Epidermal melanocyte (primary cell): ENCODE measurements at regions not wholly inside any gene's neighbourhood (a gene's known extent, or its start where the extent isn't known, plus 50 kb on each side); places are given as distances from the start of the nearest gene placed in this dataset.
"Not testable (repeated sequence)": the region's sequence is repeated elsewhere in the genome, so short reads cannot be mapped to it uniquely, and the experiment has no call there.

ENCODE experiments used
- DNase-seq: peaks from one replicate; pipeline ENCODE4 v3.0.0; 2011; ENCODE audit warnings: low spot score; ENCODE audit not compliant: insufficient read length

GRCh38 chr21:20253261-20253660 is 744.9 kb upstream of the NCAM2 start:
- no peak for DNase-seq

GRCh38 chr21:20254964-20255363 is 743.2 kb upstream of the NCAM2 start:
- no peak for DNase-seq

GRCh38 chr21:20257052-20257740 is 741.0 kb upstream of the NCAM2 start:
- DNase-seq: no peak

- DNase-seq: no peak
Measured at GRCh38 chr21:20258542-20258941, 739.7 kb upstream of the NCAM2 start.

- no peak for DNase-seq
Measured at GRCh38 chr21:20259031-20259867, 739.0 kb upstream of the NCAM2 start.

- no peak for DNase-seq
Measured at GRCh38 chr21:20260124-20260523, 738.1 kb upstream of the NCAM2 start.

- DNase-seq: no peak
Measured at GRCh38 chr21:20261364-20261763, 736.8 kb upstream of the NCAM2 start.

GRCh38 chr21:20265707-20266440 is 732.3 kb upstream of the NCAM2 start:
- DNase-seq: no peak

GRCh38 chr21:20266441-20266710 is 731.8 kb upstream of the NCAM2 start:
- DNase-seq: no peak

- no peak for DNase-seq
Measured at GRCh38 chr21:20270365-20271055, 727.7 kb upstream of the NCAM2 start.

- DNase-seq: no peak
Measured at GRCh38 chr21:20272791-20273362, 725.3 kb upstream of the NCAM2 start.

- no peak for DNase-seq
Measured at GRCh38 chr21:20276377-20276776, 721.8 kb upstream of the NCAM2 start.

- DNase-seq: no peak
Measured at GRCh38 chr21:20276954-20277353, 721.3 kb upstream of the NCAM2 start.

- DNase-seq: no peak
Measured at GRCh38 chr21:20283836-20284235, 714.4 kb upstream of the NCAM2 start.

- DNase-seq: no peak
Measured at GRCh38 chr21:20292280-20292679, 705.9 kb upstream of the NCAM2 start.

GRCh38 chr21:20292854-20293253 is 705.4 kb upstream of the NCAM2 start:
- DNase-seq: not testable (repeated sequence)

GRCh38 chr21:20301395-20301794 is 696.8 kb upstream of the NCAM2 start:
- DNase-seq: no peak

- no peak for DNase-seq
Measured at GRCh38 chr21:20302084-20302483, 696.1 kb upstream of the NCAM2 start.

- DNase-seq: no peak
Measured at GRCh38 chr21:20306836-20307235, 691.4 kb upstream of the NCAM2 start.

GRCh38 chr21:20308586-20309315 is 689.5 kb upstream of the NCAM2 start:
- no peak for DNase-seq
